Endothelial cell of umbilical vein (primary cell): ENCODE measurements at regions not wholly inside any gene's neighbourhood (a gene's known extent, or its start where the extent isn't known, plus 50 kb on each side); places are given as distances from the start of the nearest gene placed in this dataset.

Source experiments
- BruUV-seq: library from RNA; stranded (reverse); fragments of 400-500 nt; replicated peaks from 2 replicates; lab custom pipeline; 2021; lab: Mats Ljungman, UMichigan
- CTCF ChIA-PET: fragments of 300-600, 350-600 bp; sonication (Branson Sonifier 250); formaldehyde crosslinking; loops from one replicate; lab custom pipeline; 2021; ENCODE audit warnings: antibody characterized with exemption, inconsistent platforms; lab: Charles Lee
- POLR2A ChIA-PET: fragments of 300-600, 350-600 bp; sonication (Branson Sonifier 250); formaldehyde crosslinking; loops from one replicate; lab custom pipeline; 2021; ENCODE audit warnings: antibody characterized with exemption, inconsistent platforms; lab: Charles Lee
- DNase-seq: peaks from one replicate; pipeline ENCODE4 v3.0.0-alpha.2; 2011; ENCODE audit warnings: low read depth, low spot score
- FAIRE-seq: peaks from 2 replicates; lab custom pipeline; 2011; peaks lifted over from hg19 to GRCh38; lab: Jason Lieb, UNC
- H2AFZ ChIP-seq: 2 replicates; pipeline ENCODE4 v1.6.0; 2012; ENCODE audit warnings: low read depth, low read length, control low read depth, inconsistent platforms
- H3K27ac ChIP-seq: 2 replicates; pipeline ENCODE4 v1.5.1; 2011; ENCODE audit warnings: low read depth, mild to moderate bottlenecking, control low read depth, low read length, moderate library complexity; ENCODE audit not compliant: insufficient read depth
- H3K27me3 ChIP-seq, 2 experiments: 2 replicates each; pipeline versions ENCODE4 v1.6.0 to v1.6.1; 2011; ENCODE audit warnings: low read length in 2 of 2, mixed read lengths in 1 of 2; ENCODE audit not compliant: control insufficient read depth in 2 of 2, insufficient read depth in 2 of 2
- H3K36me3 ChIP-seq, 2 experiments: 2 replicates in 1 of 2; 3 replicates in 1 of 2; pipeline ENCODE4 v1.5.1; 2011; ENCODE audit warnings: low read length in 2 of 2, mild to moderate bottlenecking in 1 of 2, moderate library complexity in 1 of 2; ENCODE audit not compliant: control insufficient read depth in 2 of 2, insufficient read depth in 2 of 2; ENCODE audit errors: extremely low read depth in 1 of 2
- H3K4me1 ChIP-seq: 3 replicates; pipeline ENCODE4 v1.5.1; 2011; ENCODE audit warnings: mild to moderate bottlenecking, low read length; ENCODE audit not compliant: control insufficient read depth, insufficient read depth; ENCODE audit errors: extremely low read depth
- H3K4me2 ChIP-seq: 2 replicates; pipeline ENCODE4 v1.6.1; 2011; ENCODE audit warnings: low read length, control low read depth, mixed read lengths; ENCODE audit not compliant: insufficient read depth
- H3K4me3 ChIP-seq, 3 experiments: fragments of 200-600 bp in 1 of 3; sonication (generic), shearing (Covaris generic) in 1 of 3; replicated peaks in 1 of 3; 2 replicates each; pipeline ENCODE4 v1.5.1; 2011 to 2016; ENCODE audit warnings: control low read depth in 3 of 3, low read length in 3 of 3, mild to moderate bottlenecking in 2 of 3, inconsistent platforms in 1 of 3, low read depth in 1 of 3, moderate library complexity in 1 of 3; ENCODE audit not compliant: insufficient read depth in 1 of 3
- H3K79me2 ChIP-seq: 2 replicates; pipeline ENCODE4 v1.6.0; 2012; ENCODE audit warnings: low read length, inconsistent platforms; ENCODE audit not compliant: control insufficient read depth, insufficient read depth
- H3K9ac ChIP-seq: replicated peaks from 2 replicates; pipeline ENCODE3; 2011; ENCODE audit warnings: low read length, control low read depth; ENCODE audit not compliant: insufficient read depth; ENCODE audit errors: extremely low read depth
- H3K9me1 ChIP-seq: replicated peaks from 3 replicates; pipeline ENCODE4 v1.6.0; 2011; ENCODE audit warnings: mild to moderate bottlenecking, low read length; ENCODE audit not compliant: control insufficient read depth, insufficient read depth; ENCODE audit errors: extremely low read depth
- H3K9me3 ChIP-seq: replicated peaks from 2 replicates; pipeline ENCODE4 v1.5.1; 2012; ENCODE audit warnings: low read length, inconsistent platforms; ENCODE audit not compliant: control insufficient read depth, insufficient read depth
- H4K20me1 ChIP-seq: replicated peaks from 2 replicates; pipeline ENCODE3; 2011; ENCODE audit warnings: mild to moderate bottlenecking, low read length; ENCODE audit not compliant: control insufficient read depth, insufficient read depth; ENCODE audit errors: extremely low read depth
- CTCF ChIP-seq, 2 donors: IDR thresholded peaks; 1 replicate in 1 of 2; 2 replicates in 1 of 2; pipeline ENCODE4 v1.5.1; 2011; ENCODE audit warnings: low read length in 2 of 2, mild to moderate bottlenecking in 2 of 2, moderate library complexity in 2 of 2, control low read depth in 1 of 2, inconsistent platforms in 1 of 2, low read depth in 1 of 2; ENCODE audit not compliant: insufficient read depth in 1 of 2; ENCODE audit errors: extremely low read depth in 1 of 2
- EZH2 ChIP-seq: IDR thresholded peaks from 2 replicates; pipeline ENCODE4 v1.6.1; 2012; ENCODE audit warnings: borderline replicate concordance, low read depth, mild to moderate bottlenecking, moderate library complexity, low read length, inconsistent platforms; ENCODE audit not compliant: severe bottlenecking
- FOS ChIP-seq: IDR thresholded peaks from 2 replicates; pipeline ENCODE4 v1.6.1; 2011; ENCODE audit warnings: mild to moderate bottlenecking, low read length, moderate library complexity, borderline replicate concordance; ENCODE audit not compliant: insufficient read depth
- GATA2 ChIP-seq: IDR thresholded peaks from 2 replicates; pipeline ENCODE4 v1.7.0; 2011; ENCODE audit warnings: low read depth, mild to moderate bottlenecking, moderate library complexity, mixed read lengths, low read length; ENCODE audit not compliant: insufficient read length, insufficient read depth
- JUN ChIP-seq: IDR thresholded peaks from 2 replicates; pipeline ENCODE4 v1.6.1; 2011; ENCODE audit warnings: borderline replicate concordance, low read depth; ENCODE audit not compliant: insufficient read length, insufficient read depth
- MAX ChIP-seq: IDR thresholded peaks from 2 replicates; pipeline ENCODE4 v1.6.1; 2011; ENCODE audit not compliant: insufficient read depth, insufficient read length
- MYC ChIP-seq: IDR thresholded peaks from one replicate; pipeline ENCODE4 v1.6.1; 2011; ENCODE audit warnings: mild to moderate bottlenecking, low read depth, low read length
- POLR2A ChIP-seq: IDR thresholded peaks from 2 replicates; pipeline ENCODE4 v1.6.1; 2012; ENCODE audit warnings: low read depth, mild to moderate bottlenecking, control low read depth, low read length
- POLR2AphosphoS5 ChIP-seq: IDR thresholded peaks from 2 replicates; pipeline ENCODE4 v1.6.1; 2012; ENCODE audit warnings: low read depth, mild to moderate bottlenecking, control low read depth, low read length, moderate library complexity; ENCODE audit not compliant: insufficient read depth
- dilution Hi-C: fragments of 300-500 bp; cut with MboI; formaldehyde crosslinking; loops from one replicate; pipeline ENCODE4 v1.15.0; 2019; ENCODE audit warnings: low sequenced_read_pairs; ENCODE audit not compliant: extremely low pct_ligation_motif_present
- intact Hi-C: fragments of 100-400 bp; cut with micrococcal nuclease; formaldehyde crosslinking; loops from one replicate; pipeline ENCODE4 v1.10.0; 2022

DNA sequence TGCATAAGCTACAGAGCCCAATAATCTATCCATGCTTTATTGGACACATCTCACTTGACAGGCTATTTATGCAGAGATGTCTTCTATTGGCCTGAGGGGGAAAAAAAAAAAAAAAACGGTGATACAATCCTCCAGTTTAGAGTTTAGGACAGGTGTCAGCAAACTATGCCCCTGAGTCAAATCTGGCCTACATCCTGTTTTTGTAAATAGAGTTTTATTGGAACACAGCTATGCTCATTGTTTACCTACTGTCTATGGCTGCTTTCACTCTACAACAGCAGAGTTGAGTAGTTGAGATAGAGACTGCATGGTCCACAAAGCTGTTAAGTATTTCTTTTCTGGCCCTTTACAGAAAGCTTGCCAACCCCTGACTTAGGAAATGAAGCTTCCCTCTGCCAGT is 403.1 kb downstream of the C12orf75 start:
- no peak for FAIRE-seq
- POLR2A ChIA-PET: no interaction called here

More for the DNA sequence above, 403.1 kb downstream of the C12orf75 start:
- Histone ChIP-seq H3K4me2 (no peak overlapping the region), H3K9me1 (no peaks in the 10 kb centered on the region), H2AFZ (no peak overlapping the region), H3K27me3 (peaks cover 60 to 64% of the 10 kb centered on the region in 2 experiments), H4K20me1 (no peaks in the 10 kb centered on the region), H3K4me3 (no peak overlapping the region), H3K36me3 (no peaks in the 10 kb centered on the region), H3K4me1 (peaks cover 17% of the 10 kb centered on the region), H3K27ac (no peak overlapping the region), H3K9me3 (no peaks in the 10 kb centered on the region), H3K9ac (no peak overlapping the region), H3K79me2 (no peaks in the 10 kb centered on the region)
- TF ChIP-seq POLR2AphosphoS5 (no peak), GATA2 (no peak), CTCF (IDR thresholded peaks at IDR 0.05; ENCODE audit: extremely low read depth in 1 of 2, insufficient read depth in 1 of 2, low read depth in 1 of 2, low read length in 2 of 2) (no peak), JUN (no peak), EZH2 (no peak), MYC (no peak), MAX (no peak), FOS (no peak), POLR2A (no peak)
- dilution Hi-C loops: no loop called here
- BruUV-seq: no TSS peak
- no peak for DNase-seq
- CTCF ChIA-PET: interaction anchor here (0.9 to 1.4 kb wide), 3 partner anchors 24 to 29 kb away, joined by 4 to 5 read pairs (median 4); no protein-coding TSS in a partner anchor
- intact Hi-C loops: no loop called here
